Lung microvascular endothelial cell (primary cell): ENCODE measurements at regions not wholly inside any gene's neighbourhood (a gene's known extent, or its start where the extent isn't known, plus 50 kb on each side); places are given as distances from the start of the nearest gene placed in this dataset.

Experiments used
- DNase-seq, 2 donors: peaks; one replicate each; pipeline versions ENCODE4 v3.0.0 to v3.0.0-alpha.2; 2010; ENCODE audit warnings: low read depth in 2 of 2

GRCh38 chr5:71996789-71997188 is 110.5 kb upstream of the MAP1B start:
- no peak for DNase-seq

- no peak for DNase-seq
Measured at GRCh38 chr5:71998746-71999145, 108.5 kb upstream of the MAP1B start.

- DNase-seq: no peak
Measured at GRCh38 chr5:72000707-72001106, 106.6 kb upstream of the MAP1B start.

GRCh38 chr5:72005671-72006070 is 101.6 kb upstream of the MAP1B start:
- DNase-seq: no peak

GRCh38 chr5:72006361-72006760 is 100.9 kb upstream of the MAP1B start:
- DNase-seq: no peak

GRCh38 chr5:72007336-72008111 is 99.8 kb upstream of the MAP1B start:
- DNase-seq: no peak

- no peak for DNase-seq
Measured at GRCh38 chr5:72009280-72009679, 98.0 kb upstream of the MAP1B start.

GRCh38 chr5:72010430-72010829 is 96.8 kb upstream of the MAP1B start:
- DNase-seq: no peak

- no peak for DNase-seq
Measured at GRCh38 chr5:72012906-72013305, 94.4 kb upstream of the MAP1B start.

GRCh38 chr5:72013766-72014624 is 93.3 kb upstream of the MAP1B start:
- DNase-seq: peak in 1 of 2 donors; percentile 31

GRCh38 chr5:72015103-72015548 is 92.1 kb upstream of the MAP1B start:
- peak; percentile 14 to 26 for DNase-seq

GRCh38 chr5:72018143-72018803 is 89.0 kb upstream of the MAP1B start:
- DNase-seq: peak; percentile 64 to 67

GRCh38 chr5:72020161-72020983 is 86.9 kb upstream of the MAP1B start:
- no peak for DNase-seq

- no peak for DNase-seq
Measured at GRCh38 chr5:72021651-72022357, 85.5 kb upstream of the MAP1B start.

GRCh38 chr5:72028382-72028781 is 78.9 kb upstream of the MAP1B start:
- no peak for DNase-seq

GRCh38 chr5:72030237-72030636 is 77.0 kb upstream of the MAP1B start:
- no peak for DNase-seq

GRCh38 chr5:72032788-72033187 is 74.5 kb upstream of the MAP1B start:
- DNase-seq: no peak

- DNase-seq: no peak
Measured at GRCh38 chr5:72034770-72035169, 72.5 kb upstream of the MAP1B start.

GRCh38 chr5:72035831-72036230 is 71.4 kb upstream of the MAP1B start:
- DNase-seq: no peak

- DNase-seq: no peak
Measured at GRCh38 chr5:72036951-72037350, 70.3 kb upstream of the MAP1B start.

GRCh38 chr5:72040513-72040912 is 66.8 kb upstream of the MAP1B start:
- no peak for DNase-seq
